ENCODE measurements at regions not wholly inside any gene's neighbourhood (a gene's known extent, or its start where the extent isn't known, plus 50 kb on each side); places are given as distances from the start of the nearest gene placed in this dataset.

DNA sequence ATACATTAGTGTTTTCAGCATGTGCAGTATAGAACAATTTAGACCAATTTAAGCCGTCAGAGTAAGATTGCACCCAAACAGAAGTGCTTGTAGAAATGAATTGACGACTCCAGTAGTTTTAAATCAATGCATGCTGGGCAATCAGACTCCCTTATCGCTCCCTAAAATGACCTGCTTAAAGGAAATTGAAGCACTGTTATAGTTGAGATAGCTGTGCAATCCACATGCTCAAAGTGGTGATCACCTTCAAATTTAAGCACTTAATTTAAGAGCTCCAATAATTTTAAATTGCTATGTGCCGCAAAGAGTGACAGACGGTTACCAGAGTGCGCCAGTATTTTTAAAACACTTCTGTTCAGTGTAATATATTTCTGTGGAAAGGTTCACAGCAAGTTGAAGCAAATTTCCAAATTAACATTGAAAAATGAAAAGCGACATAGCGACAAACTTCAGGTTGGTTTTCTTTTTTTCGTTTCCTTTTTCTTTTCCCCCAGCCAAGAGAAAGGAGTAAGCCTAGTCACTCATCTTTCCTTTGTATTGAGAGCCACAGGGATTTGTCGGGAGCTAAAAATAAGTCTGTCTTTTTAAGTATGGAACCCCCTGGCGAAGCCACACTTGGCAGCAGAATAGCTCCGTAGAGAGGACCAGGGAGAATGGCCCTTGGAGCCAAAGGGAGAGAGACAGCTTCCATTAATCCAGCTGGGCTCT lies 436.4 kb upstream of the RBMS3 start:
- Histone ChIP-seq H3K4me3 (ENCODE audit: low read length in 2 of 2) (no peak overlapping the region), H3K36me3 (ENCODE audit: control insufficient read depth in 2 of 2, insufficient read depth in 2 of 2, low read length in 2 of 2) (no peaks in the 10 kb centered on the region), H3K4me1 (ENCODE audit: control insufficient read depth, insufficient read depth, low read length) (no peaks in the 10 kb centered on the region), H3K27me3 (ENCODE audit: control insufficient read depth in 1 of 2, insufficient read depth in 2 of 2, low read length in 2 of 2) (peaks cover 0 to 2% of the 10 kb centered on the region in 2 donors), H3K9ac (ENCODE audit: low read length in 2 of 2) (no peak overlapping the region), H3K27ac (ENCODE audit: low read length) (no peak overlapping the region), H3K9me3 (ENCODE audit: control insufficient read depth in 2 of 2, low read length in 2 of 2) (no peaks in the 10 kb centered on the region)

DNA sequence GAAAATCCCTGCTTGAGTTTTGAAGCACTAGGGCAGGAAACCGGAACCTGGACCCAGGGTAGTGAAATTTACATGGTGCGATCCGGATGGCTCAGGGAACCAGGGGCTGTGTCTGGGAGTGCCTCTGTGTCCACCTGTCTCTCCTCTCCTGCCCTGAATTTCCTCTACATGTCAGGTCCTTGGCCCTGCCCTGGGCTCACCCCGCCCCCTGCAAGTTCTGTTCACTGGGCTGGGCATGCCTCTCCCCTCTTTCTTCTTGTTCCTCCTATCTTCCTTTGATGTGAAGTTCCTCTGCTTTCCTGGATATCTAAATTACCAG lies 435.9 kb upstream of the RBMS3 start:
- no peak overlapping the region for H3K4me3 ChIP-seq (ENCODE audit: low read length in 2 of 2)
- H3K9ac ChIP-seq (ENCODE audit: low read length in 2 of 2): no peak overlapping the region
- H3K36me3 ChIP-seq (ENCODE audit: control insufficient read depth in 2 of 2, insufficient read depth in 2 of 2, low read length in 2 of 2): no peaks in the 10 kb centered on the region
- H3K9me3 ChIP-seq (ENCODE audit: control insufficient read depth in 2 of 2, low read length in 2 of 2): no peaks in the 10 kb centered on the region
- H3K27ac ChIP-seq (ENCODE audit: low read length): no peak overlapping the region
- H3K4me1 ChIP-seq (ENCODE audit: control insufficient read depth, insufficient read depth, low read length): no peaks in the 10 kb centered on the region
- H3K27me3 ChIP-seq (ENCODE audit: control insufficient read depth in 1 of 2, insufficient read depth in 2 of 2, low read length in 2 of 2): peaks cover 0 to 2% of the 10 kb centered on the region in 2 donors

DNA sequence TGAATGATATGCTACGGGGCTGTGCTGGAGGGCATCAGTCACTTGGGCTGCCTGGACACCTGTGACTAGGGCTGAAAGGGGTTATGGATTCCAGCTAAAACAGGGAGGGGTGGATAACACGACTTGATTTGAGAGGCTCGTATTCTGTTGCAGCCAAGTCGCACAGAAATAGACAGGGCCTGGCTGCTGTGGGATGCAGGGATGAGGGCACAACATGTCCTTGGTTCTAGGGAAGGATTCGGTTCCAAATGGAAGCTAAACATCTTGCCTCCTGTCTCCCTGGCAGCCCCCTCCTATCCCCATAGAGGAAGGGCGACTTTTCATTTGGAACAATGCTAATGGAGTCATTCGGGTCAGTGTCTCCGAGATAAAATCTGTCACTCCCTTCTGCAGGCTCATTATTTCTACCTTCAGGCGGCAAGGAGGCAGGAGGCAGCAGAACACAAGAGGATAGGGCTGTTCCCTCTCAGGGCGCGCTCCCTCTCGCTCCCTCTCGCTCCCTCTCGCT lies 433.8 kb upstream of the RBMS3 start:
- Histone ChIP-seq H3K9ac (ENCODE audit: low read length in 2 of 2) (no peak overlapping the region), H3K9me3 (ENCODE audit: control insufficient read depth in 2 of 2, low read length in 2 of 2) (no peaks in the 10 kb centered on the region), H3K27me3 (ENCODE audit: control insufficient read depth in 1 of 2, insufficient read depth in 2 of 2, low read length in 2 of 2) (peaks cover 0 to 2% of the 10 kb centered on the region in 2 donors), H3K4me3 (ENCODE audit: low read length in 2 of 2) (no peak overlapping the region), H3K4me1 (ENCODE audit: control insufficient read depth, insufficient read depth, low read length) (no peaks in the 10 kb centered on the region), H3K27ac (ENCODE audit: low read length) (no peak overlapping the region), H3K36me3 (ENCODE audit: control insufficient read depth in 2 of 2, insufficient read depth in 2 of 2, low read length in 2 of 2) (no peaks in the 10 kb centered on the region)

DNA sequence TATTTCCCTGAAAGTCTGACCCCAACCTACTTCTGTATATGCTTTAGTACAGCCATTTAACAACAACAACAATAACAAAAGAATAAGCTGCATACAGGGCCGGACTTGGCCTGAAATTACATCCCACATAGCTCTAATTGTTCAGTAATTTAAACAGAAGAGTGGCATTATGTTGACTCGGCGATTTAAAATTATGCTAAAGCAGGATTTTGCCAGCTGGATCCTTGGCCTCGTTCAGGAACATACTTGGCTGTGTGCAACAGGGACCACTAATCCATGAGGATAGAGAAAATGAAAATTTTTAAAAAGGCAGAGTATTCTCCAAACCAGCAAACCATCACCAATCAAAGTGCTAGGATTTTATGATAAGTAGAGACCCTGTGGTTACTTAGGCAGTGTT lies 433.1 kb upstream of the RBMS3 start:
- no peak overlapping the region for H3K27ac ChIP-seq (ENCODE audit: low read length)
- H3K9me3 ChIP-seq (ENCODE audit: control insufficient read depth in 2 of 2, low read length in 2 of 2): no peaks in the 10 kb centered on the region
- H3K4me1 ChIP-seq (ENCODE audit: control insufficient read depth, insufficient read depth, low read length): no peaks in the 10 kb centered on the region
- no peak overlapping the region for H3K9ac ChIP-seq (ENCODE audit: low read length in 2 of 2)
- H3K27me3 ChIP-seq (ENCODE audit: control insufficient read depth in 1 of 2, insufficient read depth in 2 of 2, low read length in 2 of 2): peaks cover 0 to 2% of the 10 kb centered on the region in 2 donors
- H3K4me3 ChIP-seq (ENCODE audit: low read length in 2 of 2): no peak overlapping the region
- no peaks in the 10 kb centered on the region for H3K36me3 ChIP-seq (ENCODE audit: control insufficient read depth in 2 of 2, insufficient read depth in 2 of 2, low read length in 2 of 2)

DNA sequence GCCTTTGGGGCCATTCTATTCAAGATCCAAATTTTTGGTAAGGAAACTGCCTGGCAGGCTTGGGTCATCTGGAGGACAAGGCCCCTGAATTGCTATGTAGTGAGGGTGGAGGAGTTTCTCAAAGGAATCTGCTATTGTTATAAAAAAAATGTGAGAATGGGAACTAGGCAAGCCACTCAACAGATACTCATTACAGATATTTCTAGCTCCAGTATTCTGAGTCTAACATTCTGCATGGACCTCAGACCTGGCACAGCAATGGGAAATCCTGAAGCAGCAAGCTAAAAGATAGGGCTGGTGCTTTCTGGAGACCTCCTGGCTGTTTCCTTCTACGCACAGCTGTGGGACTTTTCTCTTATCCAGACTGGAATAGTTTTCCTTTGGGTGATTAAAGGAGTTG lies 430.7 kb upstream of the RBMS3 start:
- Histone ChIP-seq H3K36me3 (ENCODE audit: control insufficient read depth in 2 of 2, insufficient read depth in 2 of 2, low read length in 2 of 2) (no peaks in the 10 kb centered on the region), H3K27ac (ENCODE audit: low read length) (no peak overlapping the region), H3K27me3 (ENCODE audit: control insufficient read depth in 1 of 2, insufficient read depth in 2 of 2, low read length in 2 of 2) (peaks cover 0 to 2% of the 10 kb centered on the region in 2 donors), H3K9ac (ENCODE audit: low read length in 2 of 2) (no peak overlapping the region), H3K4me3 (ENCODE audit: low read length in 2 of 2) (no peak overlapping the region), H3K9me3 (ENCODE audit: control insufficient read depth in 2 of 2, low read length in 2 of 2) (no peaks in the 10 kb centered on the region), H3K4me1 (ENCODE audit: control insufficient read depth, insufficient read depth, low read length) (no peaks in the 10 kb centered on the region)

DNA sequence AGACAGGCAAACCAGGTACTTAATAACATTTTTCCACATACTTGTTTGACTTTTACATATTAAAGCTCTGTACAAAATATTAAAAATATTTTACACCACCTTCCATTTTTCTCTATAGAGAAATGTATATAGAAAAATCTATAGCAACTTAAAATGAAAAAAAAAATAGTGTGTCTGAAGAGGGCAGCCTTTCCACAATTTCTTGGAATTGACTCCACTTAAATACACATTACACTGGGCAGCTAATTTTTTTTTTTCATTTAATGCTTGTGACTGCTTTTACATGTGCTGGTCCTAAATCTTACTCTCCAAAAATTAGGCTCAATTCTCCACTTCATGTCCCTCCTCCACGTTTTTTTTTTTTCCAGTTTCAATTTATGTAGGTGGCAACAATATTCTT lies 427.0 kb upstream of the RBMS3 start:
- no peak overlapping the region for H3K9ac ChIP-seq (ENCODE audit: low read length in 2 of 2)
- no peaks in the 10 kb centered on the region for H3K9me3 ChIP-seq (ENCODE audit: control insufficient read depth in 2 of 2, low read length in 2 of 2)
- no peak overlapping the region for H3K4me3 ChIP-seq (ENCODE audit: low read length in 2 of 2)
- no peaks in the 10 kb centered on the region for H3K4me1 ChIP-seq (ENCODE audit: control insufficient read depth, insufficient read depth, low read length)
- H3K36me3 ChIP-seq (ENCODE audit: control insufficient read depth in 2 of 2, insufficient read depth in 2 of 2, low read length in 2 of 2): no peaks in the 10 kb centered on the region
- no peaks in the 10 kb centered on the region for H3K27me3 ChIP-seq (ENCODE audit: control insufficient read depth in 1 of 2, insufficient read depth in 2 of 2, low read length in 2 of 2)
- H3K27ac ChIP-seq (ENCODE audit: low read length): no peak overlapping the region

DNA sequence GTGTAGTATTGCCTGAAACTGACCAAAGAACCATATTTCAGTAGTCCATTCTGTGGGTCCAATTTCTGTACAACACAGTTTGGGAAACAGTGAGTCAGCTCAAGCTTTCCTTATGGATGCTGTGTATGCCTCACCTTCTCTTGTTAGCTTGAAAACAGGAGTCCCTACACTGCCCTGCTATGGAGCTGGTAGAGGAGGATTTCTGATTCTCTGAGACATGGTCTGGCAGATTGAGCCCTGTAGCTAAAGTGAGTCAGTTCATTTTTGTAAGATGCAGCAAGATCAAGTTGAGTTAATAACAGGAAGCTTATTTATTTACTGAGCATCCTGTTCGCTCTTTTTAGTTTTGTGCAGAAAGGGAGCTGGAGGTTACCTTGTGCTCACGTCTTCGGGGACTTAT lies 424.1 kb upstream of the RBMS3 start:
- H3K9ac ChIP-seq (ENCODE audit: low read length in 2 of 2): no peak overlapping the region
- H3K9me3 ChIP-seq (ENCODE audit: control insufficient read depth in 2 of 2, low read length in 2 of 2): no peaks in the 10 kb centered on the region
- no peak overlapping the region for H3K27ac ChIP-seq (ENCODE audit: low read length)
- H3K27me3 ChIP-seq (ENCODE audit: control insufficient read depth in 1 of 2, insufficient read depth in 2 of 2, low read length in 2 of 2): no peaks in the 10 kb centered on the region
- H3K4me1 ChIP-seq (ENCODE audit: control insufficient read depth, insufficient read depth, low read length): no peaks in the 10 kb centered on the region
- no peak overlapping the region for H3K4me3 ChIP-seq (ENCODE audit: low read length in 2 of 2)
- H3K36me3 ChIP-seq (ENCODE audit: control insufficient read depth in 2 of 2, insufficient read depth in 2 of 2, low read length in 2 of 2): no peaks in the 10 kb centered on the region

DNA sequence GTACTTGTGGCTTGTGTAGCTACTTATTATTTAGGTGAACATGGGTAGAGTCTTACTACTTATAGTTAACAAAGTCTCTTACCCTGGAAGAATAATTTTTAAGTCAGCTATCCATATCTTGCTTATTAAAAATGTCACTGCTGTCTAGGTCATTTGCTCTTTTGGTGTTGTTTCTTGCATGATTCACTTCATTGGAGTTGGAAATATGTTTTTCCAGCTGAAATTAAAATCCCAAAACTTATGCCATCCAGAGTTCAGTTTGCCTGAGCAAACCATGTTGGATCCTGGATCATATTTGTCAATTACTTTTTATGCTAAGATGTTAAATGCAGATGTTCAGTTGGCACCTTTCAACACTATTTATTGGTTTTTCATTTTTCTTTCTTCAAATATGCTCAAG lies 421.0 kb upstream of the RBMS3 start:
- Histone ChIP-seq H3K4me3 (ENCODE audit: low read length in 2 of 2) (no peak overlapping the region), H3K9ac (ENCODE audit: low read length in 2 of 2) (no peak overlapping the region), H3K27me3 (ENCODE audit: control insufficient read depth in 1 of 2, insufficient read depth in 2 of 2, low read length in 2 of 2) (no peaks in the 10 kb centered on the region), H3K9me3 (ENCODE audit: control insufficient read depth in 2 of 2, low read length in 2 of 2) (no peaks in the 10 kb centered on the region), H3K4me1 (ENCODE audit: control insufficient read depth, insufficient read depth, low read length) (no peaks in the 10 kb centered on the region), H3K36me3 (ENCODE audit: control insufficient read depth in 2 of 2, insufficient read depth in 2 of 2, low read length in 2 of 2) (no peaks in the 10 kb centered on the region), H3K27ac (ENCODE audit: low read length) (no peak overlapping the region)

DNA sequence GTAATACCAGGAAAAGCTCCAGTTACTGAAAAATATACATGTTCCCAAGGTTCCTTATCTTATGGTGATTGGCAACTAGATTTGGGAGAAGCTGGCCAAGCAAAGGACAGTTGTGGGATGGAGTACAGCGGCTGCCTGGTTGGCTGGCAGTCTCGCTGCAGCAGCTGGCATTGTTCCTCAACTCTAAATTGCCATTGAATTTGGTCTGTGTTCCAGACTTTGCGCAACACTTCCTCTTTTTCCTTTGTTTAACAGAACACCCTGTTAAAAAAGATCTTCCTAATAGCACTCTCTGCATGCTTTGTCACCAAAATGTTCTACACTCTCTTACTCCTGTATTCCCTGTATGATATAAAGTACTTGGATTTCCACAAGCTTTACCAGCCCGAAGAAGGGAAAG lies 420.6 kb upstream of the RBMS3 start:
- H3K36me3 ChIP-seq (ENCODE audit: control insufficient read depth in 2 of 2, insufficient read depth in 2 of 2, low read length in 2 of 2): no peaks in the 10 kb centered on the region
- H3K27ac ChIP-seq (ENCODE audit: low read length): no peak overlapping the region
- no peaks in the 10 kb centered on the region for H3K27me3 ChIP-seq (ENCODE audit: control insufficient read depth in 1 of 2, insufficient read depth in 2 of 2, low read length in 2 of 2)
- H3K4me1 ChIP-seq (ENCODE audit: control insufficient read depth, insufficient read depth, low read length): no peaks in the 10 kb centered on the region
- no peaks in the 10 kb centered on the region for H3K9me3 ChIP-seq (ENCODE audit: control insufficient read depth in 2 of 2, low read length in 2 of 2)
- H3K4me3 ChIP-seq (ENCODE audit: low read length in 2 of 2): no peak overlapping the region
- no peak overlapping the region for H3K9ac ChIP-seq (ENCODE audit: low read length in 2 of 2)

DNA sequence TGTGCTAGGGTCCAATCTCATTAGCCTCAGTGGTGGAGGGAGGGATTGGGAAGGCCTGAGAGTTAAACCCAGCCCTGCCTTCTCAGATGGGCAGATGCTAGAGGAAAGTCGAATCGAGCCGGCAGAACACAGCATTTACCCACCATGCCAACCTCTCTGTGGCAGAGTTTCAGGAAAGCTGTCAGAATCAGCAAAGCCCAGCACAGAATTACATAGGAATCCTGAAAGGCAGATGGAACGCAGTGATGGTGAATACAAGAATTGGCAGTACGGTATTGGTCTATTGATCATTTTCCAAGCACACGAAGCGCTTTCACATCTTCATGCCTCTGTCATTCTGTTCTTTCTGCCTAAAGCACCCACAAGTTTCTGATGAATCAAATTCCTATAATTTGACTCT lies 417.7 kb upstream of the RBMS3 start:
- Histone ChIP-seq H3K36me3 (ENCODE audit: control insufficient read depth in 2 of 2, insufficient read depth in 2 of 2, low read length in 2 of 2) (no peaks in the 10 kb centered on the region), H3K4me3 (ENCODE audit: low read length in 2 of 2) (no peak overlapping the region), H3K9ac (ENCODE audit: low read length in 2 of 2) (no peak overlapping the region), H3K9me3 (ENCODE audit: control insufficient read depth in 2 of 2, low read length in 2 of 2) (no peaks in the 10 kb centered on the region), H3K4me1 (ENCODE audit: control insufficient read depth, insufficient read depth, low read length) (no peaks in the 10 kb centered on the region), H3K27ac (ENCODE audit: low read length) (no peak overlapping the region), H3K27me3 (ENCODE audit: control insufficient read depth in 1 of 2, insufficient read depth in 2 of 2, low read length in 2 of 2) (no peaks in the 10 kb centered on the region)

DNA sequence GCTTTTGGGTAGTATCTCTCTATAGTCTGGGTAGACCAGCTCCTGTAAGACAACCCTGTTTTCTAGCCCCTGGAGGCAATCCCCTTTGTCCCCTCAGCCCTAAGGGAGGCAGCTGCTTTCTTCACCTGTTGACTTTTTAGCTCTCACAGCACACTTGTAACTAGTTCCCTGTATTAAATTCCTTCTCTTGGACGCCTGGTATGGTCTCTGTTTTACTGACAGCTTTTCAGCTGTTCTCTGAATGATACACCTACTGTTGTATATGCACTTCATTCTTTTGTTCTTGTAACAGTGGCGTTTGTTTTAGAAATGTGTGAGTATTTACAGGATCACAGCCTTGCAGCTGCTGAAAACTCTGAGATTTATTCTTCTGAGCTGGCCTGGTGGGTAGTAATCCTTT lies 413.0 kb upstream of the RBMS3 start:
- Histone ChIP-seq H3K4me3 (ENCODE audit: low read length in 2 of 2) (no peak overlapping the region), H3K9me3 (ENCODE audit: control insufficient read depth in 2 of 2, low read length in 2 of 2) (no peaks in the 10 kb centered on the region), H3K27ac (ENCODE audit: low read length) (no peak overlapping the region), H3K27me3 (ENCODE audit: control insufficient read depth in 1 of 2, insufficient read depth in 2 of 2, low read length in 2 of 2) (no peaks in the 10 kb centered on the region), H3K9ac (ENCODE audit: low read length in 2 of 2) (no peak overlapping the region), H3K36me3 (ENCODE audit: control insufficient read depth in 2 of 2, insufficient read depth in 2 of 2, low read length in 2 of 2) (no peaks in the 10 kb centered on the region), H3K4me1 (ENCODE audit: control insufficient read depth, insufficient read depth, low read length) (no peaks in the 10 kb centered on the region)

Measured in stomach smooth muscle (tissue), 2 donors.